IPS DF 4.7 (cell line): ENCODE measurements at regions not wholly inside any gene's neighbourhood (a gene's known extent, or its start where the extent isn't known, plus 50 kb on each side); places are given as distances from the start of the nearest gene placed in this dataset.
"Not testable (repeated sequence)": the region's sequence is repeated elsewhere in the genome, so short reads cannot be mapped to it uniquely, and the experiment has no call there.

Experiments
- DNase-seq: peaks from one replicate; pipeline ENCODE4 v3.0.0-alpha.2; 2013; ENCODE audit warnings: low spot score; ENCODE audit errors: extremely low read depth

GRCh38 chr5:6111131-6111530 lies 267.2 kb downstream of the MED10 start:
- DNase-seq, result no peak

DNA sequence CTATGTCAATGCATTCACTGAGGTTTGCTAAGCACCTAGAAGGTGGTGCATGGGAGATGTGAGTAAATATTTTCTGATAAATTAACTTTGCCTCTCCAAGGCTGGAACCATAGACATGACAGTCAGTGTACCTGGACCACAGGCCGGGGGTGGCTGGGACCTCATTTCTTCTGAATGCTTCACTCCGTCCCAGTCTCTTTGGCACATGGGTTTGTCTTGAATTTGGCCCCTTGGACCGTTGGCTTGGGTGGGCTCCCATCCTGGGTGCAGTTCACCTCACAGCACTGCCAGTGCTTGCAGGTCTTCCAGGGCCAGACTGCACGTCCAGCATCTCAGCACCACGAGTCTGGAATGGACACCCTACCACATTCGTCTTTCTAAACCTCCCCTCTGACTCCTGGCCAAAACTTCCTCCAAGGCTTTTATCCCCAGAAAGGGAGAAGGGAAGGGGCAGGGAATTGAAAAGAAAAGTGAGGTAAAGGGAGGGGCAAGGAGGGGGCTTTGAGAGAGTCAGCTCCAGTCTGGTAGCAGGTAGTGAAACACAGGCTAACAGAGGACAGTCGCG lies 267.8 kb downstream of the MED10 start:
- no peak for DNase-seq

DNA sequence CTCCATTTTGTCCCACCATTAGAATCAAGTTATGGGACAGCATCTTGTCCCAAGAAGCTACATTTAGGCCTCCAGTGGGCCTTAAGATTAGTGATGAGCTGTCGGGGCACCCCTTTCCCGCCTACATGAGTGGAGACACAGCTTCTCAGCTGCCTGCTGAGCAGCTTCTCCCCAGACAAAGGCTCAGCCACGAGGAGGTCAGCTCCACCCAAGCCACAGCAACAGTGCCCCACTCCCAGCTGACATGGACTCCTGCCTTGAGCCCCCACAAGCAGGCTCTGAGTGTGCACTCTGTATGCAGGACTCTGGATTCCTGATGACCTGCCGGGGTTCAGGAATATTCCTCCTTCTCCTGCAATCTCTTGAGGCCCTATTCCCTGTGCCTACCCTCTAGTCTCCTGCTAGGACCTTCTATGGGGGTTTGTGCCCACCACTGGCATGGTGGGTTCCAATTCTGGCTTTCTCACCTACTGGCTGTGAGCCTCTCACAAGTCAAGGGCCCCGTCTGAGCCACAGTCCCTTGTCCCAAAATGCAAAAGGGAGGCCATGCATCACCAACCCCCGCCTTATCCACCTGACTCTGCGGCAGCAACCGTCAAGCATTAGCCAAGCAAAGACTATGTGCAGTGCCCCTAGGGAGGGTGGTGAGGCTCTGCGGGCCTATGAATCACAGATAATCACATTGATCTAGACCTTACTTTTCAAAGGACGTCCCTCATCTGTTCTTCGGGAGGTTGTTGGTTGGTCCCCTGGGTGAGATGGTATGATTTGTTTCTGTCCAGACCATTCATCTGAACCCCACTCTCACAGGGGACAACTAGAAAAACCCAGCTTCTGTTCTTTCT lies 269.1 kb downstream of the MED10 start:
- no peak for DNase-seq

DNA sequence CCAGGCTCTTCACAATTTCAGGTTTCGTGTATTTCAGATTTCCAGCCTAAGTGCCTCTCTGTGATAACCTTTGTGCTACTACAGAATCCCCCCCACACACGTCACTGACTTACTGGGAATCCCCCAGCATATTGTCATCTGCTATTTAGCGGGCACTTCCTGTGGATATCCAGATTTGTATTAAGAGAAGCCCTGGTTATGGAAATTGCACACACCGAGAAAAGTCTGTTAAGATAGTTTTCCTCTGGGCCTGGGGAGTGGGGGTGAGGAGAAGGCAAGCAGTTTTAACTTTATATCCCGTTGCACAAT lies 269.9 kb downstream of the MED10 start:
- no peak for DNase-seq

DNA sequence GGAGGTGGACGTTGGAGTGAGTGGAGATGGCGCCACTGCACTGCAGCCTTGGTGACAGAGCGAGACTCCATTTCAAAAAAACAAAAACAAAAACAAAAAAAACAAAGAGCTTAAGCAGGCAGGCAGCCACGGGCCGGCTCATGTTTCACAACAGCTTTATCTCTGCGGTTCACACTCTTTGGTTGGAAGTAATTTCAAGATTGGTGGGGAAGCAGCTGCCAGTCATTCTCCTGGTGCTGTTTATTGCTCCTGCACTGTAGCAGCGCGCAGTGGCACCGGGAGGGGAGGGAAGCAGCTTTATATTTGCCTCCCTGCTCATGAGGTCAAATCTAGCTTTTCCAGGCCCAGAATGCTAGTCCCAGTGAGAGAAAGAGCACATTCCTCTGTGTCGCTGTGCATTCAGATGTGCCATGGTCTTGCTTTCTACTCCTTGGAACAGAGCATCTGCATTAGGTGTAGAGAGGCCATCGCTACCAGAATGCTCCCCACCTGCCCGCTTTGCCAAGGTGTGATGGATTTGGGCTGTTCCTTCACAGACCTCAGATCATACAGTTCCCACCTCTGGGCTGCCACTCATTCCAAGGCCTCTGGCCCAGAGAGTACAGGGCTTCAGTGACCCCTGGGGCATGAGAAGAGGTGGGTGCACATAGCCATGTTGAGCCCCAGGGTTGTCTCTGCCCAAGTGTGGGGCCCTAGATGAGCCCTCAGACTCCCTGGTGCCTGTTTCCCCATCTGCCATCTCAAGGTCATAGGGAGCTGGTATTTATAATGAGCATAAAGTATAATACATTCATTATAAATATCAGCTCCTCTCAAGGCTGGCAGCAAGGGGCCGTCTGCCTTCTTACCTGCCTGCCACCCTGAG lies 270.4 kb downstream of the MED10 start:
- no peak for DNase-seq

GRCh38 chr5:6106756-6107155 lies 271.6 kb downstream of the MED10 start:
- DNase-seq, result no peak

- no peak for DNase-seq
Observed at GRCh38 chr5:6105320-6105719, 273.0 kb downstream of the MED10 start.

DNA sequence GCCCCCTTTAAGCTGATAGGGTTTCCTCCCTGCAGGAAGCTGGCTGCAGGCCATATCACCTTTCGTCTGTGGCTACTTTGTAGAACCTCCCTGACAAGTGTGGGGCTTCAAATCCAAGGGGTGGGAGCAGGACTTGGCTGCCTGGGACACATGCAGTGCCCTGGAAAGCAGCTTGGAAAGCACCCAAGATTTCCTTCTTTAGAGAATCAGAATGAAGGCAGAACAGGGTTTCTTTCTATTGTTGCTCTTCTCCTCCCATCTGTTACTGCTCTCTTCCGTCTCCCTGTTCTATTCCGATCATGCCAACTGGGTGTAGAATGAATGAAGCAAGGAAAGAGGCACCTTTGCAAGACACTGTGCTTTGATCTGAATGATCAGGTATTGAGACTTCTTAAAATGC lies 282.2 kb downstream of the MED10 start:
- DNase-seq, result no peak

- not testable (repeated sequence) for DNase-seq
Observed at GRCh38 chr5:6094180-6094579, 284.2 kb downstream of the MED10 start.

DNA sequence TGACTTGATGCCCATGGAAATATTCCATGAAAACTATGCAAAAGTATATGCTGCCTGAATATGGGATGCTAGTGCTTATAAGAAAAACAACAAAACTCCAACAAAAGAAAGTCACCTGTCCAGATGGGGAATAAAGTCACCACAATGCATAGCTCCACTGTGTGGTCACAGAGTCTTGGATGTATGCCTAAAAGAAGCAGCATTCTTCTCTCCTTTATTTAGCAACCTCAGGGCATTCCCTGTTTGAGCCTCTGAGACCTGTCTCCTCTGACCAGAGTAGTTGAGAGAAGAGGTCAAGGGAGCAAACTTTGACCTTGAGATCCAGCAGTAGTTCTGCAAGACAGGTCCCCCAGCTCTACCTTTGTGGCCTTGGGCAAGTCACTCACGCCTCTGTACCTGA lies 287.5 kb downstream of the MED10 start:
- DNase-seq, result no peak

DNA sequence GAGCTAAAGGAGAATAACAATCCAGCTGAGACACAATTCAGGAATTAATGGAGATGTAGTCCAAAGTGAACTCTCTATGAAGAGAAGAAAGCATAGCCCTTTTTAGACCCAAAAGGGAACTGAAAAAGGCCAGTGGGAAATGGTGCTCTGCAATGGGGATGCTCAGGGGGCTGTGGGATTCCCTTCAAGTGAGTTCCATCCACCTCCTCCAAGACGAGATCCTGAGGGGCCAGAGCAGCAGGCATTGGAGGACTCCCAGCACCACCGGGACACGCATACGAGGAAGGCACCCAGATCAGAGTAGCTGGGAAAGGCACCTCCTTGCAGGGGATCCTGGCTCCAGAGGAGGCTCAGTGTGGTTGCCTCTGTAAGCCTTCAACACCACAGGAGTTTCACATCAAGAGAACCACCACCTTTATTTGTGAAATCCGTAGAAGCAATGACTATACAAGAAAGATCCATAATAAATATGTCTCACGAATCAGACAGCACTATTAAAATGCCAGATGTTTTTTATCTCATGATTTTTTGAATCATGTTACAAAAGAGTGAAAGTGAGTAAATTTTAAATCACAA lies 288.2 kb downstream of the MED10 start:
- DNase-seq, result no peak

DNA sequence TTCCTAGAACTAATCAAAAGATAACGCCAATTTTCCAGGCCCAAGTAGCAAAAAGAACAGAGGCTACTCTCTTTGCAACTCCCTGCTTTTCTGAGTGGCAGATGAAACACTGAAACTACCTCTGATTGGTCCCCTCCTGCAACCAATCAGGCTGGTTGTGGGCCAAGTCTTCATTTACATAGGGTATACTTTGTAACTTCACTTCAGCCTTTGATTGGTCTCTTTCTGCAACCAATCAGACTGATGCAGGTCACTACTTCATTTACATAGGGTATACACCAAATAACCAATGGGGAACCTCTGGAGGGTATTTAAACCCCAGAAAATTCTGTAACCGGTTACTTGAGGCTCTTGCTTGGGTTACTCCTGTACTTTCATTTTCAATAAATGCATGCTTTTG lies 289.6 kb downstream of the MED10 start:
- no peak for DNase-seq

DNA sequence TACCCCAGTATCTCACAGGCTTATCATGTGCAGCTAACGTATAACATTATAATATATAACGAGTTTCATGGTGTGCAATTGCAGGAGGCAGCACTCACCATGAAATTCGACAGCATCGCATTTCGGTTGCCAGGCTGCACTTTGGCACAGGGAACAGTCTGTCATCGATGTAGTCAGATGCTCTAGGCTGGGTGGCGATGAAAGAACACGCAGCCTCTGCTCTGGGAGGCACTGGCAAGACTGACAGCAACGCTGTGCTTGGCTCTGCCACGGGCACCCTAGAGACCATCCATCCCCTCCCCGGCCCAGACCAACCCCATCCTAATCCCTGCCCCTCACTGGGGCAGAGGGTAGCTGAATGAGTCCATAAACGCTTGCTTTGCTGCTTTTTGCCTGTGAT lies 290.8 kb downstream of the MED10 start:
- DNase-seq, result no peak

DNA sequence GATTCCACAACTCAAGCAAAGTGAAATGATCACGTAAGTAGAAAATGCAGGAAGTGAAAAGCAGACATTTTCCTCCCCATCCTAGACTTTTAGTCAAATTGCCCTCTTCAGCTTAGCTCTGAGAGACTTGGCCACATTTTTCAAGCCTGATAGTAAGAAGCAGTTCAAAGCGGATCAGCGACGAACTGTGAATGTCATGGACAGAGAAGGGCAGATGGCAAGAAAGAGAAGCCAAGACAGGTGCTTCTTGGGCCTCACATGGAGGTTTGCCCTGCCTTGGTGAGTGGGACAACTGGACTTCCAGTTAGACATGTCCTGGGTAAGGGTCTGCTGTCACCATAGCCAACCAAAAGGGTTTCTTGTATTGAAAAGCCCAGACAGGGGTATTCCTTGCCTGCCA lies 291.5 kb downstream of the MED10 start:
- DNase-seq, result no peak

GRCh38 chr5:6085341-6085860 lies 292.9 kb downstream of the MED10 start:
- DNase-seq, result no peak

GRCh38 chr5:6084836-6085235 lies 293.5 kb downstream of the MED10 start:
- DNase-seq, result no peak

DNA sequence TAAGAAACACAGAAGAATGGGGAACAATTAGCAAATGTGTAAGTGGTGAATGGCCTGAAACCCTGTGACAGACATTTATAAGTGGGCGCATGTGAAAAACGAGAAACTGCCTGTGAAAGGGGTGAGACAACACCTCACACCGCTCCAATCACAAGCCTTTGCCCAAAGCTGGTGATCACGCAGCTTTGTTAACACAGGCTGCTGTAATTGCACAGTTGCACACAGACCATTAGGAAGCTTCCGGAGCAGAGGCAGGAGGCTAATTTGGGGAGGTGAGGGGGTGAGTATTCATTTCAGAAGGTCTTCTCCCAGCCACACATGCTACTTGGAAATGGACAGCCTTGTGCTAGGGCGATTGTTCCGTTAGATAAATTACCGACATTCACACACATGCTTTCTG lies 294.0 kb downstream of the MED10 start:
- no peak for DNase-seq

DNA sequence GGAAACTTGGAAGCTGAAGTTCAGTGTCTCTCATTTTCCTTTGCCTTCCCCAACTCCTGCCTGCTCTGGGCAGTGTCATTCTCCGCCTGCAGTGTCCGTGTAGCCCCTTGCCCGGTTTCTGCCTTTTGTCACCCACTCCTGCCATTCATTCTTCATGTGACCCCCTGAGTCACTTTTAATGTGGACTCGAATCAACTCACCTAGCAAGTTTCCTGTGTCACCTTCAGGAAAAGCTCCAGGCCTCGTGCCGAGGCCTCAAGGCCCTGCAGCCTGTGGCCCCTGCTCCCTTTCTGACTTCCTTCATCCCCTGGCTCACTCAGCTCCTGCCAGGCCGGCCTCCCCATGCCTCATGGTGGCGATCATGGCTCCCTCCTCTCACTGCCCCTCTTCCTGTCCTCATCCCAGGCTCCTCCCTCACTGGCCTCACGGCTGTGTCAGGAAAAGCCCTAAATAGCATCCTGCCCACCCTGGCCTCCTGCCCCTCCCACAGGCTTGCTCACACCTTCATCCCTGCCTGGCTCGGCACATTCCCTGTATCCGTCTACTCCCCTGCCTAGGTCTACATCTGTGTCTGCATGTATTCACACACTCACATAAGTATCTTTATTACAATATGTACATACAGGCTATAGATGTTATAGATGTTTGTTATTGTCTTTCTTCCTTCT lies 294.9 kb downstream of the MED10 start:
- no peak for DNase-seq

DNA sequence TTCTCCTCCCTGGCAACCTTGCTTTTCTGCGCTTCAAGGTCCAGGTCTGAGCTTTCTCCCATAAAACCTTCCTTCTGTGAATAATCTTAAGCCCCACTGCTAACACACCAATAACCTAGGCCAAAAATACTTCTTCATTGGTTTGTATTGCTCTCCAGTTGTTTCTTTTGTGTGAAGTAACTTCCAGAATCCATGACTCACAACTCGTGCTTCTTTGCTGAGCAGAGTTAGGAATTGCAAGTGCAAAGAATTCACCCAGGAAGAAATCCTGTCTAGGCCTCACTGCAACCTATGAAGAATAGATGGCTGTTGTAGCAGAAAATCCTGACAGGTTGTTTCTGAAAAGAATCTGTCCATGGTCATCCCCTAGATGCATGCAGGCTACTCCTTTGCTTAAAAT lies 295.7 kb downstream of the MED10 start:
- DNase-seq, result no peak

DNA sequence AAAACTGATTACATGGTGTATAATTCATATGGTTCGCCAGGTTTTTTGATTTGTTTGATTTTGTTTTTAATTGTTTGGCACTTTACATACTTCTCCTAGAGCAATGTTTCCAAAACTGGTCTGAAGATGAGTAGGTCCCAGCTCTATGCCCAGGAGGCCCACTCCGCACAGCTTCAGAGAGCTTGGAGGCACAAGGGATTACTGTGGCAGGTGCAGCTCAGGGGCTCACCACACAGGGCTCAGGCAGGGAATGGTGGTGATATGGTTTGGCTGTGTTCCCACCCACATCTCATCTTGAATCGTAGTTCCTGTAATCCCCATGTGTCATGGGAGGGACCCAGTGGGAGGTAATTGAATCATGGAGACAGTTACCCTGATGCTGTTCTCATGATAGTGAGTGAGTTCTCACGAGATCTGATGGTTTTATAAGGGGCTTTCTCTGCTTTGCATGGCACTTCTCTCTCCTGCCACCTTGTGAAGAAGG lies 296.6 kb downstream of the MED10 start:
- no peak for DNase-seq
